ENCODE measurements at regions not wholly inside any gene's neighbourhood (a gene's known extent, or its start where the extent isn't known, plus 50 kb on each side); places are given as distances from the start of the nearest gene placed in this dataset.

GRCh38 chr13:47511647-47512046, 489.4 kb downstream of the SUCLA2 start:
- no peak for DNase-seq

- DNase-seq, result no peak
Measured at GRCh38 chr13:47508527-47509228, 492.4 kb downstream of the SUCLA2 start.

GRCh38 chr13:47503475-47503874, 497.6 kb downstream of the SUCLA2 start:
- DNase-seq, result no peak

- no peak for DNase-seq
Measured at GRCh38 chr13:47502166-47502565, 498.9 kb downstream of the SUCLA2 start.

- DNase-seq, result no peak
Measured at GRCh38 chr13:47499358-47500150, 501.5 kb downstream of the SUCLA2 start.

GRCh38 chr13:47484548-47484947, 516.5 kb downstream of the SUCLA2 start:
- no peak for DNase-seq

- no peak for DNase-seq
Measured at GRCh38 chr13:47481536-47481935, 519.5 kb downstream of the SUCLA2 start.

- DNase-seq, result no peak
Measured at GRCh38 chr13:47480951-47481350, 520.1 kb downstream of the SUCLA2 start.

GRCh38 chr13:47480121-47480520, 521.0 kb downstream of the SUCLA2 start:
- DNase-seq, result no peak

- no peak for DNase-seq
Measured at GRCh38 chr13:47478985-47479384, 522.1 kb downstream of the SUCLA2 start.

- DNase-seq, result no peak
Measured at GRCh38 chr13:47475441-47475948, 525.6 kb downstream of the SUCLA2 start.

- DNase-seq, result no peak
Measured at GRCh38 chr13:47474839-47475238, 526.2 kb downstream of the SUCLA2 start.

GRCh38 chr13:47474326-47474725, 526.7 kb downstream of the SUCLA2 start:
- no peak for DNase-seq

- DNase-seq, result no peak
Measured at GRCh38 chr13:47472516-47472915, 528.6 kb downstream of the SUCLA2 start.

GRCh38 chr13:47463726-47464125, 537.3 kb downstream of the SUCLA2 start:
- no peak for DNase-seq

GRCh38 chr13:47463002-47463401, 538.1 kb downstream of the SUCLA2 start:
- DNase-seq, result no peak

GRCh38 chr13:47461816-47462215, 539.3 kb downstream of the SUCLA2 start:
- DNase-seq, result no peak

- DNase-seq, result no peak
Measured at GRCh38 chr13:47459512-47459911, 541.6 kb downstream of the SUCLA2 start.

GRCh38 chr13:47457626-47458025, 543.4 kb downstream of the SUCLA2 start:
- DNase-seq, result no peak

GRCh38 chr13:47455626-47456025, 545.4 kb downstream of the SUCLA2 start:
- DNase-seq, result no peak

- no peak for DNase-seq
Measured at GRCh38 chr13:47454986-47455385, 546.1 kb downstream of the SUCLA2 start.

GRCh38 chr13:47437406-47437805, 540.6 kb upstream of the HTR2A start:
- DNase-seq, result no peak

GRCh38 chr13:47433461-47434005, 536.7 kb upstream of the HTR2A start:
- no peak for DNase-seq
